Ishikawa (cell line): ENCODE measurements at regions not wholly inside any gene's neighbourhood (a gene's known extent, or its start where the extent isn't known, plus 50 kb on each side); places are given as distances from the start of the nearest gene placed in this dataset.

Source experiments
- CEBPB ChIP-seq: IDR thresholded peaks from 2 replicates; pipeline ENCODE4 v1.6.1; 2012
- CREB1 ChIP-seq: IDR thresholded peaks from 2 replicates; pipeline ENCODE4 v1.6.1; 2012; ENCODE audit warnings: low read depth
- EGR1 ChIP-seq: IDR thresholded peaks from 2 replicates; pipeline ENCODE4 v1.6.1; 2012
- EP300 ChIP-seq: IDR thresholded peaks from 2 replicates; pipeline ENCODE4 v1.6.1; 2012; ENCODE audit warnings: borderline replicate concordance
- FOXM1 ChIP-seq: IDR thresholded peaks from 2 replicates; pipeline ENCODE4 v1.6.1; 2012; ENCODE audit warnings: low read depth, borderline replicate concordance
- NFIC ChIP-seq: IDR thresholded peaks from 2 replicates; pipeline ENCODE4 v1.6.1; 2012
- RAD21 ChIP-seq: IDR thresholded peaks from 2 replicates; pipeline ENCODE4 v1.6.1; 2012; ENCODE audit warnings: low read depth
- TAF1 ChIP-seq: IDR thresholded peaks from 2 replicates; pipeline ENCODE4 v1.6.1; 2012; ENCODE audit warnings: low read depth, mild to moderate bottlenecking
- TCF12 ChIP-seq: IDR thresholded peaks from 2 replicates; pipeline ENCODE4 v1.6.1; 2012; ENCODE audit warnings: low read depth
- TEAD4 ChIP-seq: IDR thresholded peaks from 2 replicates; pipeline ENCODE4 v1.6.1; 2012
- YY1 ChIP-seq: IDR thresholded peaks from 2 replicates; pipeline ENCODE4 v1.6.1; 2012; ENCODE audit warnings: low read depth
- ZBTB7A ChIP-seq: IDR thresholded peaks from 2 replicates; pipeline ENCODE4 v1.6.1; 2012; ENCODE audit warnings: low read depth
- TF ChIP-seq, protein P1 (sequence below): IDR thresholded peaks from 2 replicates; pipeline ENCODE4 v1.6.1; 2012
- TF ChIP-seq, protein P2 (sequence below): IDR thresholded peaks from 2 replicates; pipeline ENCODE4 v1.6.1; 2012; ENCODE audit warnings: low read depth, mild to moderate bottlenecking
- TF ChIP-seq, protein P3 (sequence below): IDR thresholded peaks from 2 replicates; pipeline ENCODE4 v1.6.1; 2012

DNA sequence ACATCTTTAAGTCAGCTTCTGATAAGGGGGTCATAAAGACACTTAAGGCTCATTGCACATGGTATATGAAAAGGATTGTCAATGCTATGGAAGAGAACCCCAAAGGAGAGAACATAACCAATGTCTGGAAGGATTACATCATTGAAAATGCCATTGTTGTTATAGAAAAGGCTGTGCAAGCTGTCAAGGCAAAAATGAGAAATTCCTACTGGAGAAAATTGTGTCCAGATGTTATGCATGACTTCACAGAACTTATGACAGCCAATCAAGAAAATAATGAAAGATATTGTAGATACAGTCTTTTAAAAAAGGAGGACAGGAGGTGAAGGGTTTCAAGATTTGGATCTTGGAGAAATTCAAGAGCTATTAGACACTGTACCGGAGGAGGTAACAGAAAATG lies 96.3 kb upstream of the MBNL1 start:
- no peak for TF ChIP-seq EGR1
- TF ChIP-seq YY1 = no peak
- TF ChIP-seq NFIC = no peak
- TF ChIP-seq, protein P1, sequence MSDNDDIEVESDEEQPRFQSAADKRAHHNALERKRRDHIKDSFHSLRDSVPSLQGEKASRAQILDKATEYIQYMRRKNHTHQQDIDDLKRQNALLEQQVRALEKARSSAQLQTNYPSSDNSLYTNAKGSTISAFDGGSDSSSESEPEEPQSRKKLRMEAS = no peak
- no peak for TF ChIP-seq FOXM1

DNA sequence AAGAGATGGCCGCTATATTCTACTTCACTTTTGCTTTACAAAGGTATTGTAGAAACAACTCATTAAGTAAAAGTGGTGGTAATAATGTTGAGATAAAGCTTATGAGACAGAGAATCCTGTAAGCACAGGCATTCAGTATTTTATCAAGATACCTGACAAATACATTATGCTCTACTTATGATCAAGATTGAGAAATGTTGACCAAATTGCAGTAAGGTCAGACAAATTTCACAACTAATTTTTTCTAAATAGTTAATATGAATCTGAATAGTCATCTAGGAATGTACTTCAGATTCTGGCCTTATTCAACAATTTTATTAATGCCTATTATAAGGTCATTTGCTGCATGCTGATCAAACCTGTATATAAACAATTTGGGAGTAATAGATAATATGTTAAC lies 95.1 kb upstream of the MBNL1 start:
- TF ChIP-seq, protein P2, sequence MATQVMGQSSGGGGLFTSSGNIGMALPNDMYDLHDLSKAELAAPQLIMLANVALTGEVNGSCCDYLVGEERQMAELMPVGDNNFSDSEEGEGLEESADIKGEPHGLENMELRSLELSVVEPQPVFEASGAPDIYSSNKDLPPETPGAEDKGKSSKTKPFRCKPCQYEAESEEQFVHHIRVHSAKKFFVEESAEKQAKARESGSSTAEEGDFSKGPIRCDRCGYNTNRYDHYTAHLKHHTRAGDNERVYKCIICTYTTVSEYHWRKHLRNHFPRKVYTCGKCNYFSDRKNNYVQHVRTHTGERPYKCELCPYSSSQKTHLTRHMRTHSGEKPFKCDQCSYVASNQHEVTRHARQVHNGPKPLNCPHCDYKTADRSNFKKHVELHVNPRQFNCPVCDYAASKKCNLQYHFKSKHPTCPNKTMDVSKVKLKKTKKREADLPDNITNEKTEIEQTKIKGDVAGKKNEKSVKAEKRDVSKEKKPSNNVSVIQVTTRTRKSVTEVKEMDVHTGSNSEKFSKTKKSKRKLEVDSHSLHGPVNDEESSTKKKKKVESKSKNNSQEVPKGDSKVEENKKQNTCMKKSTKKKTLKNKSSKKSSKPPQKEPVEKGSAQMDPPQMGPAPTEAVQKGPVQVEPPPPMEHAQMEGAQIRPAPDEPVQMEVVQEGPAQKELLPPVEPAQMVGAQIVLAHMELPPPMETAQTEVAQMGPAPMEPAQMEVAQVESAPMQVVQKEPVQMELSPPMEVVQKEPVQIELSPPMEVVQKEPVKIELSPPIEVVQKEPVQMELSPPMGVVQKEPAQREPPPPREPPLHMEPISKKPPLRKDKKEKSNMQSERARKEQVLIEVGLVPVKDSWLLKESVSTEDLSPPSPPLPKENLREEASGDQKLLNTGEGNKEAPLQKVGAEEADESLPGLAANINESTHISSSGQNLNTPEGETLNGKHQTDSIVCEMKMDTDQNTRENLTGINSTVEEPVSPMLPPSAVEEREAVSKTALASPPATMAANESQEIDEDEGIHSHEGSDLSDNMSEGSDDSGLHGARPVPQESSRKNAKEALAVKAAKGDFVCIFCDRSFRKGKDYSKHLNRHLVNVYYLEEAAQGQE = no peak
- no peak for TF ChIP-seq TAF1

- TF ChIP-seq, protein P2 = no peak
- TF ChIP-seq RAD21 (no peak), YY1 (no peak), EGR1 (no peak), TAF1 (no peak)
Observed at GRCh38 chr3:152174876-152175527, 93.7 kb upstream of the MBNL1 start.

GRCh38 chr3:152175528-152175889 lies 93.2 kb upstream of the MBNL1 start:
- no peak for TF ChIP-seq EP300
- no peak for TF ChIP-seq EGR1
- TF ChIP-seq, protein P3, sequence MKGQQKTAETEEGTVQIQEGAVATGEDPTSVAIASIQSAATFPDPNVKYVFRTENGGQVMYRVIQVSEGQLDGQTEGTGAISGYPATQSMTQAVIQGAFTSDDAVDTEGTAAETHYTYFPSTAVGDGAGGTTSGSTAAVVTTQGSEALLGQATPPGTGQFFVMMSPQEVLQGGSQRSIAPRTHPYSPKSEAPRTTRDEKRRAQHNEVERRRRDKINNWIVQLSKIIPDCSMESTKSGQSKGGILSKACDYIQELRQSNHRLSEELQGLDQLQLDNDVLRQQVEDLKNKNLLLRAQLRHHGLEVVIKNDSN = no peak

DNA sequence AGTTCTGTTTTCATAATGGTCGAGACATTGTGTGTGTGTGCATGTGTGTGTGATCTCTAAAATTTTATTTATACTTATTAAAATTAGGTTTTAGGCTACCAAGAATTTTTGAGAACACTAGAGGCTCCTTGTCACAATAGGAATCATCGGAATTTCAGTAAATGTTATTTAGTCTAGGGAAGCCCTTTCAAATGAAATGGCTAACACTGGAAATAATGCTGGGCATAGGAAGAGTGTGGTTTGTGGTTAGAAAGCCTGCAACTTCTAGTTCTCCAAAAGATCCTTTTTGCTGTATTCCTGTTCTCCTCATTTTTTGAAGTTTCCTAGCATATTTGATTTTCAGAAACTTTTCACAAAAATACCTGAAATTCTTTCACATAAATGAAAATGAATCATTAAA lies 92.5 kb upstream of the MBNL1 start:
- TF ChIP-seq CEBPB (no peak), FOXM1 (no peak), RAD21 (no peak), CREB1 (no peak), NFIC (no peak), YY1 (no peak), TCF12 (no peak)
- TF ChIP-seq, protein P1 = no peak

DNA sequence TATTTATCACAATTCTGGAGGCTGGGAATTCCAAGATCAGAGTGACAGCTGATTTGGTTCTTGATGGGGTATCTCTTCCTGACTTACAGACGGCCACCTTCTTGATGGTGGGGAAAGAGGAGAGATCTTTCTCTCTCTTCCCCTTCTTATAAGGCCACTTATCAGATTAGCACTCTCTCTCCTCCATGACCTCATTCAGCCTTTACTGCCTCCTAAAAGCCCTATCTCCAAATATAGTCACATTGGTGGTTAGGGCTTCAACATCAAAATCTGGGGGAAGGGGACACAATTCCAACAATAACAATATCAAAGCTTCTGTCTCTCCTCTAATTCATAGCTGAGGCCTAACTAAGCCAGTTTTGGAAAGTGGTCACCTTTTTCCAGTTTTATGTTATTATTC lies 91.7 kb upstream of the MBNL1 start:
- TF ChIP-seq TAF1 (no peak), ZBTB7A (no peak), TEAD4 (no peak), CREB1 (no peak), YY1 (no peak), NFIC (no peak), RAD21 (no peak), CEBPB (no peak), FOXM1 (no peak), TCF12 (no peak), EP300 (no peak), EGR1 (no peak)
- TF ChIP-seq, protein P2 = no peak
- TF ChIP-seq, protein P1 = no peak
- TF ChIP-seq, protein P3 = no peak
